H1 (cell line): ENCODE measurements at regions not wholly inside any gene's neighbourhood (a gene's known extent, or its start where the extent isn't known, plus 50 kb on each side); places are given as distances from the start of the nearest gene placed in this dataset.

Experiments used
- EP300 ChIP-seq, 2 experiments: IDR thresholded peaks; 1 replicate in 1 of 2; 2 replicates in 1 of 2; pipeline ENCODE4 v1.6.1; 2011 to 2012; ENCODE audit warnings: low read depth in 2 of 2, low read length in 2 of 2, mild to moderate bottlenecking in 2 of 2, borderline replicate concordance in 1 of 2, inconsistent platforms in 1 of 2, moderate library complexity in 1 of 2
- EZH2 ChIP-seq: fragments of 200-600 bp; sonication (generic); IDR thresholded peaks from 2 replicates; pipeline ENCODE4 v1.7.1; 2012; ENCODE audit warnings: low read depth, mild to moderate bottlenecking, moderate library complexity, low read length, inconsistent platforms; ENCODE audit not compliant: severe bottlenecking
- POLR2A ChIP-seq, 2 experiments: IDR thresholded peaks; 1 replicate in 1 of 2; 2 replicates in 1 of 2; pipeline ENCODE4 v1.6.1; 2011; ENCODE audit warnings: low read depth in 2 of 2, low read length in 2 of 2, mild to moderate bottlenecking in 2 of 2; ENCODE audit errors: control extremely low read depth in 1 of 2
- SP1 ChIP-seq: IDR thresholded peaks from 2 replicates; pipeline ENCODE4 v1.6.1; 2011; ENCODE audit warnings: low read depth, low read length
- TAF1 ChIP-seq: IDR thresholded peaks from 2 replicates; pipeline ENCODE4 v1.6.1; 2011; ENCODE audit warnings: mild to moderate bottlenecking, low read depth, low read length
- YY1 ChIP-seq: IDR thresholded peaks from 2 replicates; pipeline ENCODE4 v1.6.1; 2011; ENCODE audit warnings: low read depth, mild to moderate bottlenecking, low read length
- TF ChIP-seq, protein P1 (sequence below), 3 experiments: IDR thresholded peaks; 1 replicate in 2 of 3; 2 replicates in 1 of 3; pipeline versions ENCODE4 v1.5.1 to v1.6.1; 2011; ENCODE audit warnings: low read length in 3 of 3, mild to moderate bottlenecking in 3 of 3, inconsistent platforms in 2 of 3, low read depth in 1 of 3, moderate library complexity in 1 of 3; ENCODE audit not compliant: insufficient read depth in 1 of 3; ENCODE audit errors: control extremely low read depth in 1 of 3
- TF ChIP-seq, protein P2 (sequence below): IDR thresholded peaks from 2 replicates; pipeline ENCODE4 v1.6.1; 2012; ENCODE audit warnings: low read length, inconsistent platforms
- TF ChIP-seq, protein P3 (sequence below): IDR thresholded peaks from 2 replicates; pipeline ENCODE4 v1.6.1; 2012; ENCODE audit warnings: inconsistent platforms

DNA sequence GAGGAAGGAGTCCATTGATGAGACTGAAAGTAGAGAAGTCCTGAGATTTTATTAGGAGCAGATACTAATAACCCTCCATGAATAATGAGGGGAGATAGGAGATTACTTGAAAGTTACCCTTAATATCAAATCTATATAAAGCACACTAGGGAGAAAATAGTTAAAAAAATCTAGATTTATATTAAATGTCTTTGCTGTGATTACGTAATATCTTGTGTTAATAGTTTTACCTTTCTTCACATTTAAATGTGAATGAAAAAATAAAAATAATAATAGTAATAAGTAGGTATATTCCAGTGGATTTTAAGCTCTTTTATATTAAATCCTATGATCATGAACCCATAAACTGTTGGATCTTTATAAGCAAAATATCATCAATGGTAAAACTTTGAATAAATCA lies 267.3 kb upstream of the SYT10 start:
- TF ChIP-seq EP300 (IDR thresholded peaks at IDR 0.05; ENCODE audit: borderline replicate concordance in 1 of 2, low read depth in 2 of 2, low read length in 2 of 2), result no peak
- no peak for TF ChIP-seq EZH2
- TF ChIP-seq, protein P1, sequence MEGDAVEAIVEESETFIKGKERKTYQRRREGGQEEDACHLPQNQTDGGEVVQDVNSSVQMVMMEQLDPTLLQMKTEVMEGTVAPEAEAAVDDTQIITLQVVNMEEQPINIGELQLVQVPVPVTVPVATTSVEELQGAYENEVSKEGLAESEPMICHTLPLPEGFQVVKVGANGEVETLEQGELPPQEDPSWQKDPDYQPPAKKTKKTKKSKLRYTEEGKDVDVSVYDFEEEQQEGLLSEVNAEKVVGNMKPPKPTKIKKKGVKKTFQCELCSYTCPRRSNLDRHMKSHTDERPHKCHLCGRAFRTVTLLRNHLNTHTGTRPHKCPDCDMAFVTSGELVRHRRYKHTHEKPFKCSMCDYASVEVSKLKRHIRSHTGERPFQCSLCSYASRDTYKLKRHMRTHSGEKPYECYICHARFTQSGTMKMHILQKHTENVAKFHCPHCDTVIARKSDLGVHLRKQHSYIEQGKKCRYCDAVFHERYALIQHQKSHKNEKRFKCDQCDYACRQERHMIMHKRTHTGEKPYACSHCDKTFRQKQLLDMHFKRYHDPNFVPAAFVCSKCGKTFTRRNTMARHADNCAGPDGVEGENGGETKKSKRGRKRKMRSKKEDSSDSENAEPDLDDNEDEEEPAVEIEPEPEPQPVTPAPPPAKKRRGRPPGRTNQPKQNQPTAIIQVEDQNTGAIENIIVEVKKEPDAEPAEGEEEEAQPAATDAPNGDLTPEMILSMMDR (IDR thresholded peaks at IDR 0.05; ENCODE audit: control extremely low read depth in 1 of 3, insufficient read depth in 1 of 3, low read depth in 1 of 3, low read length in 3 of 3), result no peak
- TF ChIP-seq SP1, result no peak
- TF ChIP-seq, protein P2, sequence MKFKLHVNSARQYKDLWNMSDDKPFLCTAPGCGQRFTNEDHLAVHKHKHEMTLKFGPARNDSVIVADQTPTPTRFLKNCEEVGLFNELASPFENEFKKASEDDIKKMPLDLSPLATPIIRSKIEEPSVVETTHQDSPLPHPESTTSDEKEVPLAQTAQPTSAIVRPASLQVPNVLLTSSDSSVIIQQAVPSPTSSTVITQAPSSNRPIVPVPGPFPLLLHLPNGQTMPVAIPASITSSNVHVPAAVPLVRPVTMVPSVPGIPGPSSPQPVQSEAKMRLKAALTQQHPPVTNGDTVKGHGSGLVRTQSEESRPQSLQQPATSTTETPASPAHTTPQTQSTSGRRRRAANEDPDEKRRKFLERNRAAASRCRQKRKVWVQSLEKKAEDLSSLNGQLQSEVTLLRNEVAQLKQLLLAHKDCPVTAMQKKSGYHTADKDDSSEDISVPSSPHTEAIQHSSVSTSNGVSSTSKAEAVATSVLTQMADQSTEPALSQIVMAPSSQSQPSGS, result no peak
- TF ChIP-seq, protein P3, sequence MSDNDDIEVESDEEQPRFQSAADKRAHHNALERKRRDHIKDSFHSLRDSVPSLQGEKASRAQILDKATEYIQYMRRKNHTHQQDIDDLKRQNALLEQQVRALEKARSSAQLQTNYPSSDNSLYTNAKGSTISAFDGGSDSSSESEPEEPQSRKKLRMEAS, result no peak
- no peak for TF ChIP-seq POLR2A (IDR thresholded peaks at IDR 0.05; ENCODE audit: control extremely low read depth in 1 of 2, low read depth in 2 of 2, low read length in 2 of 2)
- TF ChIP-seq YY1, result no peak
- no peak for TF ChIP-seq TAF1
